ENCODE measurements at regions not wholly inside any gene's neighbourhood (a gene's known extent, or its start where the extent isn't known, plus 50 kb on each side); places are given as distances from the start of the nearest gene placed in this dataset.

DNA sequence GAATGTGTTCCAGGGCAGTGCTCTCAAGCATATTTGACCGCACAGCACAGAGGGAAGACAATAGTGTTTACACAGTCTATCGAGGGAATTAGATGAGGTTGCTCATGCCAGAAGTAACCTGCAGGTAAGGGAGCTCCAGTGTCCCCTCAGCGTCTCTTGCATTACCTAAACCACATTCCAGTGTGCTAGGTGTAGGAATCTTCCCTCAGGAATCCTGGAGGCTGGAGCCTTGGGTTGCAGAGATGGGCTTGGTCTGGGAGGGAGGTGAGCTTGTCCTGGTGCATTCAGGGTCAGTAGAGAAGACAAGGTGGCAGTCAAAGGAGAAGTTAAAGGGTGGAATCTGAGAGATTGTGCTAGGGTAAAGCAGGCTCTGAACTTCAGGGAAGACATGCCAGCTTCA is 56.3 kb downstream of the SOX14 start:
- H3K4me3 ChIP-seq (ENCODE audit: low read depth, low read length): no peak overlapping the region
- H3K27me3 ChIP-seq (ENCODE audit: control insufficient read depth, insufficient read depth, low read length): no peaks in the 10 kb centered on the region
- H3K4me1 ChIP-seq: no peaks in the 10 kb centered on the region
- H3K9me3 ChIP-seq (ENCODE audit: control insufficient read depth, low read length): no peaks in the 10 kb centered on the region
- H2AFZ ChIP-seq: no peak overlapping the region
- TF ChIP-seq, protein P1, sequence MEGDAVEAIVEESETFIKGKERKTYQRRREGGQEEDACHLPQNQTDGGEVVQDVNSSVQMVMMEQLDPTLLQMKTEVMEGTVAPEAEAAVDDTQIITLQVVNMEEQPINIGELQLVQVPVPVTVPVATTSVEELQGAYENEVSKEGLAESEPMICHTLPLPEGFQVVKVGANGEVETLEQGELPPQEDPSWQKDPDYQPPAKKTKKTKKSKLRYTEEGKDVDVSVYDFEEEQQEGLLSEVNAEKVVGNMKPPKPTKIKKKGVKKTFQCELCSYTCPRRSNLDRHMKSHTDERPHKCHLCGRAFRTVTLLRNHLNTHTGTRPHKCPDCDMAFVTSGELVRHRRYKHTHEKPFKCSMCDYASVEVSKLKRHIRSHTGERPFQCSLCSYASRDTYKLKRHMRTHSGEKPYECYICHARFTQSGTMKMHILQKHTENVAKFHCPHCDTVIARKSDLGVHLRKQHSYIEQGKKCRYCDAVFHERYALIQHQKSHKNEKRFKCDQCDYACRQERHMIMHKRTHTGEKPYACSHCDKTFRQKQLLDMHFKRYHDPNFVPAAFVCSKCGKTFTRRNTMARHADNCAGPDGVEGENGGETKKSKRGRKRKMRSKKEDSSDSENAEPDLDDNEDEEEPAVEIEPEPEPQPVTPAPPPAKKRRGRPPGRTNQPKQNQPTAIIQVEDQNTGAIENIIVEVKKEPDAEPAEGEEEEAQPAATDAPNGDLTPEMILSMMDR (IDR thresholded peaks at IDR 0.05): no peak
- no peaks in the 10 kb centered on the region for H3K79me2 ChIP-seq
- H3K9ac ChIP-seq: no peak overlapping the region
- no peak overlapping the region for H3K27ac ChIP-seq
- no peaks in the 10 kb centered on the region for H3K36me3 ChIP-seq (ENCODE audit: control insufficient read depth, insufficient read depth, low read length)
- no peak overlapping the region for H3K4me2 ChIP-seq (ENCODE audit: low read length)

DNA sequence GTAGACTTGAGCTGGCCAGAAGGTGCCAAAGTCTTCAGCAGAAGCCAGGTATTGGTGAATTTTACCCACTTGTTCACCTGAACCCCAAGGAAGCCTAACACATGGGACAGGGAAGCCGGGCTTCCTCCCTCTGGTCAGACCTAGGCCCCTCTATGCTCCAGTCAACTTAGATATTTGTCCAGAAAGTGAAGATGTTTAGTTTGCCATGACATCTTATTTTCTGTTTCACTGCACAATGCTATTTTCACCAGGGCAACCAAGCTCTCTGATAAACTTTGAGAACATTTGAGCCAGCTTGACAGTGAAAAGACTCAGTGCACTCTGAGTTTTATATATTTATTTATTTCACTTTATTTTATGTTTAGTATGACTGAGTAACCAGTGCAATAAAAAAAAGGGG is 71.0 kb downstream of the SOX14 start:
- H3K9me3 ChIP-seq (ENCODE audit: control insufficient read depth, low read length): no peaks in the 10 kb centered on the region
- TF ChIP-seq, protein P1 (IDR thresholded peaks at IDR 0.05): no peak
- no peak overlapping the region for H3K4me3 ChIP-seq (ENCODE audit: low read depth, low read length)
- no peaks in the 10 kb centered on the region for H3K79me2 ChIP-seq
- H2AFZ ChIP-seq: no peak overlapping the region
- no peak overlapping the region for H3K9ac ChIP-seq
- H3K27me3 ChIP-seq (ENCODE audit: control insufficient read depth, insufficient read depth, low read length): no peaks in the 10 kb centered on the region
- H3K36me3 ChIP-seq (ENCODE audit: control insufficient read depth, insufficient read depth, low read length): no peaks in the 10 kb centered on the region
- H3K4me1 ChIP-seq: no peaks in the 10 kb centered on the region
- H3K27ac ChIP-seq: no peak overlapping the region
- no peak overlapping the region for H3K4me2 ChIP-seq (ENCODE audit: low read length)

DNA sequence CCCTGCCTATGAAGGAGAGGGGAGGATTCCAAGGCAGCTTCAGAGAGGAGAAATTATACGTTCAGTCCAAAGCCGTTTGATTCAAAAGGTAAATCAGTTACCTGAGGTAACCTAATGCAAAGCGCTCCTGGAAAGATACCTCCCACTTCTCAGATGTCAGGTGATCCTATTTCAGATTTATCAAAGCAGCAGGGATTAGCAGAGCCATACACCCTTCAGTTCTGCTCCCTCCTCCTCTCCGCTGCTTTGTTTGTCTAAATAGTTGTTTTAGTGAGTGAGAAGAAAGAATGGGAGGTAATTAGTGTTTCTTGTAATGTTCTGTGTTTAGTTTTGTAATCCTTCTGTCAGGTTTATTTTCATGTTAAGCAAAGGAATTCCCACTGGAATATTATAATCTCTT is 81.1 kb downstream of the SOX14 start:
- no peaks in the 10 kb centered on the region for H3K27me3 ChIP-seq (ENCODE audit: control insufficient read depth, insufficient read depth, low read length)
- TF ChIP-seq, protein P1 (IDR thresholded peaks at IDR 0.05): no peak

DNA sequence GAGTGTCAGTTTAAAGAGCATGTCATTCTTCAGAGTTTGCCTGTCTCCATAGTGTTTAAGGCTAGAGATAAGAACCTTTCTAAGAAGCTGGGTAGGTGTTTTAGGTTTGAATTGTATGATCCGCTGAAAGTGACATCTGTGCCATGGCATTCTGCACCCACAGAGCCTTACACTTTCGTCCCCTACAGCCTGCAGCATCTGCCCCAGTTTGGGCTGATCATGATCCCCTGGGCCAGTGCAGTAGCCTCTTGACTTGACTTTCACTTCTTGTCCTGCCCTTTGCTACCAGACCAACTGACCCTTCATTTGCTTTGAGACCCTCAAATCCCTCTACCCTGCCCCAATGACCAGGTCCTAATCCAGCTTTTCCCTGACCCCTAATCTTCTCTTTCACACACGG is 81.6 kb downstream of the SOX14 start:
- no peak overlapping the region for H3K27ac ChIP-seq
- TF ChIP-seq, protein P1 (IDR thresholded peaks at IDR 0.05): no peak
- no peaks in the 10 kb centered on the region for H3K4me1 ChIP-seq
- no peaks in the 10 kb centered on the region for H3K27me3 ChIP-seq (ENCODE audit: control insufficient read depth, insufficient read depth, low read length)
- H2AFZ ChIP-seq: no peak overlapping the region
- H3K4me3 ChIP-seq (ENCODE audit: low read depth, low read length): no peak overlapping the region
- H3K9ac ChIP-seq: no peak overlapping the region
- H3K9me3 ChIP-seq (ENCODE audit: control insufficient read depth, low read length): no peaks in the 10 kb centered on the region
- no peaks in the 10 kb centered on the region for H3K79me2 ChIP-seq
- no peak overlapping the region for H3K4me2 ChIP-seq (ENCODE audit: low read length)
- no peaks in the 10 kb centered on the region for H3K36me3 ChIP-seq (ENCODE audit: control insufficient read depth, insufficient read depth, low read length)

More for the DNA sequence above, 81.1 kb downstream of the SOX14 start:
- H3K4me1 ChIP-seq: no peaks in the 10 kb centered on the region
- no peaks in the 10 kb centered on the region for H3K79me2 ChIP-seq
- no peaks in the 10 kb centered on the region for H3K36me3 ChIP-seq (ENCODE audit: control insufficient read depth, insufficient read depth, low read length)
- H3K9ac ChIP-seq: no peak overlapping the region
- H3K9me3 ChIP-seq (ENCODE audit: control insufficient read depth, low read length): no peaks in the 10 kb centered on the region
- no peak overlapping the region for H2AFZ ChIP-seq
- H3K4me3 ChIP-seq (ENCODE audit: low read depth, low read length): no peak overlapping the region
- H3K27ac ChIP-seq: no peak overlapping the region
- no peak overlapping the region for H3K4me2 ChIP-seq (ENCODE audit: low read length)

GRCh38 chr3:137852391-137852830 is 88.3 kb downstream of the SOX14 start:
- TF ChIP-seq, protein P1 (IDR thresholded peaks at IDR 0.05): no peak
- Histone ChIP-seq H3K9me3 (ENCODE audit: control insufficient read depth, low read length) (no peaks in the 10 kb centered on the region), H3K9ac (no peak overlapping the region), H3K4me2 (ENCODE audit: low read length) (no peak overlapping the region), H3K79me2 (no peaks in the 10 kb centered on the region), H2AFZ (no peak overlapping the region), H3K4me3 (ENCODE audit: low read depth, low read length) (no peak overlapping the region), H3K27me3 (ENCODE audit: control insufficient read depth, insufficient read depth, low read length) (no peaks in the 10 kb centered on the region), H3K4me1 (no peaks in the 10 kb centered on the region), H3K27ac (no peak overlapping the region), H3K36me3 (ENCODE audit: control insufficient read depth, insufficient read depth, low read length) (no peaks in the 10 kb centered on the region)

Data from parathyroid adenoma (tissue), 2 donors.